GM18909 (cell line): ENCODE measurements at regions not wholly inside any gene's neighbourhood (a gene's known extent, or its start where the extent isn't known, plus 50 kb on each side); places are given as distances from the start of the nearest gene placed in this dataset.

Experiments used
- ATAC-seq: cut with Tn5 transposase; IDR thresholded peaks from one replicate; pipeline ENCODE4 v1.9.1; 2021; ENCODE audit warnings: mild to moderate bottlenecking; ENCODE audit not compliant: unreplicated experiment, poor library complexity

- ATAC-seq = no peak
These were observed 116.7 kb downstream of the EDEM1 start for GRCh38 chr3:5304188-5304587.

GRCh38 chr3:5304789-5305683, 117.5 kb downstream of the EDEM1 start:
- ATAC-seq = peak; percentile 86

- ATAC-seq = peak; percentile 10
These were observed 118.1 kb downstream of the EDEM1 start for GRCh38 chr3:5305684-5305989.

GRCh38 chr3:5309171-5309570, 121.7 kb downstream of the EDEM1 start:
- ATAC-seq = no peak

GRCh38 chr3:5309602-5310001, 122.1 kb downstream of the EDEM1 start:
- no peak for ATAC-seq

- no peak for ATAC-seq
These were observed 123.0 kb downstream of the EDEM1 start for GRCh38 chr3:5310509-5310908.

GRCh38 chr3:5312290-5312689, 124.8 kb downstream of the EDEM1 start:
- ATAC-seq = no peak

GRCh38 chr3:5314897-5315296, 127.4 kb downstream of the EDEM1 start:
- no peak for ATAC-seq

GRCh38 chr3:5317557-5317956, 130.1 kb downstream of the EDEM1 start:
- no peak for ATAC-seq

GRCh38 chr3:5319454-5319853, 131.9 kb downstream of the EDEM1 start:
- ATAC-seq = no peak

- no peak for ATAC-seq
These were observed 134.3 kb downstream of the EDEM1 start for GRCh38 chr3:5321666-5322340.

- no peak for ATAC-seq
These were observed 137.3 kb downstream of the EDEM1 start for GRCh38 chr3:5324780-5325179.

GRCh38 chr3:5330152-5330810, 142.8 kb downstream of the EDEM1 start:
- ATAC-seq = no peak

- ATAC-seq = no peak
These were observed 144.2 kb downstream of the EDEM1 start for GRCh38 chr3:5331567-5332269.

- ATAC-seq = peak; percentile 58
These were observed 144.9 kb downstream of the EDEM1 start for GRCh38 chr3:5332270-5332956.

GRCh38 chr3:5339967-5340535, 152.5 kb downstream of the EDEM1 start:
- no peak for ATAC-seq

- ATAC-seq = no peak
These were observed 154.1 kb downstream of the EDEM1 start for GRCh38 chr3:5341610-5342009.

GRCh38 chr3:5343459-5343858, 156.0 kb downstream of the EDEM1 start:
- ATAC-seq = no peak

GRCh38 chr3:5344707-5345106, 157.2 kb downstream of the EDEM1 start:
- no peak for ATAC-seq

GRCh38 chr3:5347486-5347885, 160.0 kb downstream of the EDEM1 start:
- ATAC-seq = no peak
